GM12873 (cell line): ENCODE measurements at regions not wholly inside any gene's neighbourhood (a gene's known extent, or its start where the extent isn't known, plus 50 kb on each side); places are given as distances from the start of the nearest gene placed in this dataset.

Experiments used
- CTCF ChIP-seq: IDR thresholded peaks from 2 replicates; pipeline ENCODE4 v1.5.1; 2012; ENCODE audit warnings: low read depth, mild to moderate bottlenecking, moderate library complexity, low read length, control low read depth; ENCODE audit not compliant: insufficient read depth; ENCODE audit errors: missing control alignments

- no peak for TF ChIP-seq CTCF
These were observed 270.8 kb upstream of the FGF13 start for GRCh38 chrX:138982365-138982764.

GRCh38 chrX:138964501-138964900 lies 253.0 kb upstream of the FGF13 start:
- no peak for TF ChIP-seq CTCF

- TF ChIP-seq CTCF, result no peak
These were observed 243.5 kb upstream of the FGF13 start for GRCh38 chrX:138954976-138955375.

- TF ChIP-seq CTCF, result no peak
These were observed 235.4 kb upstream of the FGF13 start for GRCh38 chrX:138946926-138947325.

GRCh38 chrX:138945219-138945618 lies 233.7 kb upstream of the FGF13 start:
- TF ChIP-seq CTCF, result no peak

GRCh38 chrX:138939038-138939437 lies 227.5 kb upstream of the FGF13 start:
- no peak for TF ChIP-seq CTCF

GRCh38 chrX:138938003-138938402 lies 226.5 kb upstream of the FGF13 start:
- no peak for TF ChIP-seq CTCF
